ENCODE measurements at regions not wholly inside any gene's neighbourhood (a gene's known extent, or its start where the extent isn't known, plus 50 kb on each side); places are given as distances from the start of the nearest gene placed in this dataset.
"Not testable (repeated sequence)": the region's sequence is repeated elsewhere in the genome, so short reads cannot be mapped to it uniquely, and the experiment has no call there.

GRCh38 chr18:998936-999335, 94.3 kb downstream of the ADCYAP1 start:
- DNase-seq = peak; percentile 60

DNA sequence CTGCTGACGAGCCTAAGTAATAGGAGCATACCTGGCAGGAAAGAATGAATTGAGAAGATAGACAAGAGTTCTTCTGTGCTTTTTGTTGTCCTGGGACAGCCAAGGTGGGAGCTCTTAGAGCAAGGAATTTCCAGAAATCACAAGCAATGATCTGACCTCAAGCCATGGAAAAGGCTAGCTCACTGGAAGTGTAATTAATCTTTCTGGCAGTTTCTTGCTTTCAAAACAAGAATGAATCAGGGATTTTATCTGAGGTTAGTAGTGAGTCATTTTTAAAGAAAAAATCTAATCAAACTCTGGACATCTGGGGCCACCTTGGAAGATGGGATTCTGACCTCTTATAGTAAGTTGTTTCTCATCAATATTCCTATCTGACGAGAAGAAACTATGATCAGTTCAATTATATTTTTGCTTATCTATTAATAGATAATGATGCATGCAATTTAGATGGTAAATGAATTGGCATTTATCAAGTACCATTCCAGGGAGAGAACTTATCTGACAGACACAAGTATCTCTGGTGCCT, 98.0 kb downstream of the ADCYAP1 start:
- no peak for DNase-seq

- no peak for DNase-seq
These were observed 98.8 kb downstream of the ADCYAP1 start for GRCh38 chr18:1003499-1003898.

GRCh38 chr18:1006304-1006703, 101.6 kb downstream of the ADCYAP1 start:
- DNase-seq = no peak

GRCh38 chr18:1006965-1007364, 102.3 kb downstream of the ADCYAP1 start:
- DNase-seq = no peak

DNA sequence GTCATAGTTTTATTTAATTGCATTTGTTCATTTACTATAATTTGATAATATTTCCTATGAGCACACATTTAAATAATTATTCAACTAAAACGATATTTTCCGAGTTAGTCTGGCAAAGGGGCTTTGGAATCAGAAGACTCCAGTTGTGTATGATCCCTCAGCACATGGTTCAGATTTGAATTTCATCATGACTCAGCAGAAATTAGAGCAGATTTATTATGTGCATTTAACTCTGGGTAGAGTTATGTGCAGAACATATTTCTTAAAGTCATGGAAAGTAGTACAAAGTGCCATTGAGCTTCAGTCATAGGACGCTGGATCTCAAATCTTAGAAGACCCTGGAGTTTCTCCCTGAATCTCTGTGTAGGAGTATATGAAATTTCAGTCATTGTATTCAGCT, 106.7 kb downstream of the ADCYAP1 start:
- no peak for DNase-seq

- no peak for DNase-seq
These were observed 108.1 kb downstream of the ADCYAP1 start for GRCh38 chr18:1012775-1013174.

DNA sequence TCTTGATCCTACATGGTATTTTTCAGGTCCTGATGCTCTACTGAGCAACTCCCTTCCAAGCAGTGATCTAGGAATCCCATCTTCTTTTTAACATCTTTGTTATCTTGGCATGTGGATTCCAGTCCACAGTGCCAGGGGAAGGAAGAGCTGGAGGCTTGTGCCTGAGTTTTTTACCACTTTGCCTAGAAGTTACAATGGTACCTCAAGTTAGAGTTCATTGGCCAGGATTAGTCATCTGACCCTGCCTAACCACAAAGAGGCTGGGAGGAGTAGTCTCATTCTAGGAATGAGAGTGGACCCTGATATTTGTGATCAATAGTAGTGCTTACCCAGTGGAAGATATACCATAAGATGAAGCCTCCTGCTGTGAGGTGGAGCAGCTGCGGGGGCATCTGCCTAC, 109.3 kb downstream of the ADCYAP1 start:
- no peak for DNase-seq

DNA sequence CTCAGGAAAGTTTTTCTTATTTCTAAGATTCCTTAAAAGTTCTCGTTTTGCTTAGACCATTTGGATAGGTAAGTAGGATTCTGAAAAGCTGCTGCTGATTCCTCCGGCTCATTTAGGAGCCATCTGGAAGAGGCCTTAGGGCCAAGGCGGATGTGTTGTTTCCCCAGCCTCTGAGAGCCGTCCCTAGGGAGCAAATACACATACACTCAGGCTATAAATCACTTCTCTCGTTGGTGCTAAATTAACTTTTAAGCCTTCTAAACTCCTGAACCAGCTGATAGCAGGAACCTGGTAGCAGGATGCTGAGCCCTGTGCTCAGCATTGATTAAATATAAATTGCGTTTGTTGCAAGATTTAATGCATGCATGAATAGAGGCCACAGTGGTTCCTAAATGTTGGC, 109.8 kb downstream of the ADCYAP1 start:
- DNase-seq = peak; percentile 99

DNA sequence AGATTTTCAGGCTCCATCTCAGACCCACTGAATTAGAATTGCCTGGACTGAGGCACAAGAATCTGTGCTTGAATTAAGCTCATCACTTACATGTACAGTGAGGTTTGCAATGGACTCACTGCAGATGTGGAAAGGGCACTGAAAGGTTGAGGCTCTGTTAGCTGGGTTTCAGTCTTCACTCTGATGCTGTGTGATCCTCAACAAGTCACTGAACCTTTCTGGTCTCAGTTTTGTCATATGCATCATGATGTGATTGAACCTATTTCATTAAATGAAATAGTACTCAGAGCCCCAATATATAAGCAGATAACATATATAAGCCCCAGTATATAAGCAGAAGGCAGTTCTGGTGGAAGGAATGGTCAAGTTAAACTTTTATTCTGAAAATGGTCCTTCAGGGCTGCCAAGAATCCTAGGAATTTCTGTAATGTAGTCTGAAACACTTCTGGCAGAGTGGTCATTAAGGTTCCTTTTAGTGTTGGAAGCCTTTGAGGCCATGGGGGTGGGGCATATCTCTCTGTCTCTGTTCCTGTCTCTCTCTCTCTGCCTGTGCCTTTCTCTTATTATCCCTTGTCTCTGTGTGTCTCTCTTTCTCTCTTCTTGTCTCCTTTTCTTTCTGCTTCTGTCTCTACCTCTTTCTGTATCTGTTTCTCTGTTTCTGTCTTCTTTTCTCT, 110.4 kb downstream of the ADCYAP1 start:
- DNase-seq = peak; percentile 36

DNA sequence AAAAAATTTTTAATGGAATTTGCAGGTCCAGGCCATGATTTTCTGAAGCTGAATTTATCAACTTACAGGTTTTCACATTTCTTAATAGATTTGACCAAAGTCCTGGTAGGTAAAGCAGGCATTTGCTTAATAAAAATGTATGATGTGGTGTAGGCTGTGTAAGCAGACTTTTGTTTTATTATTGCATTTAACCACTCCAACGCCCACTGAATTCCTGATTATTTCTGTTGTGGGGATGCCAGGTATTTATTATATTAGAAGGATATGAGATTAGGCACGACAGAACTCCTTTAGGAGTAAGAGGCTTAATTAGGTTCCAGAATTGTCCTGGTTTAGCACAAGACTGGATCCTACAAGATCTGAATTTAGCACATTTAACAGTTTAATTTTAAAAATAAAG, 111.1 kb downstream of the ADCYAP1 start:
- no peak for DNase-seq

DNA sequence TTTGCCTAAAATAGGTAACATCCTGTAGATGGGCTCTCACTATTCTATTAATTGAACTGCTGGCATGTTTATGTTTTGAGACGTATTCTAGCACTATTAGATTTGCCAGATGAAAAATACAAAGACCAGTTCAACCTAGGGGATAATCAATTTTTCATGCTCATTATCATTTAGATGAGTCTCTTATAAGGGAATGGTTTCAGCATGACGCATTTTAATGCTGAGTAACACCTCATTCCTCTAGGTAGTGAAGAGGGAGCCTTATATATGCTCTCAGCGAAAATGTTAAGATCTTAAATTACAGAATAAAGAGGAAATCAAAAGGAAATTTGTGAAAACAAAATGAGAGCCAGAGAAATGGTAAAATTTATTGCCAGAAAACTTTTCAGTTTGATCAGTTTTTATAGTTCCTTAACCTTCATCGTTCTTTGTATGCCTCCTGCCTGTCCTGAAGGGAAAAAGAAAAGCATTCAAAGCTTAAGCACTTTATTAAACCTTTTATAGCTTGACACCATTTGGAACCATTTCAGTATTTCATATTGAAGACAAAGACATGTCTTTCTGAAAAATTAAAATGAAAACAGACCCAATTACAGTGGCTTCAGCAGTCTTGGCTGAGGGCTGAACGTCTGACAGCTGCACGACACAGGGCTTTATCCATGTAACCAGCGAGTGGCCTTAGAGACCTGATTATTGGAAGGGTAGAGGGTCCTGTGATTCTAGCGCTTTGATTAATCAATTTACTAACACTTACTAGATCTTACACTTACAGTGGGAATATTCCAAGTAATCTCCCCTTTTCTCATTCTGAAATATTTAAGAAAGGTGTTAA, 112.8 kb downstream of the ADCYAP1 start:
- DNase-seq = peak; percentile 55

- peak; percentile 98 for DNase-seq
These were observed 113.6 kb downstream of the ADCYAP1 start for GRCh38 chr18:1018181-1018681.

- no peak for DNase-seq
These were observed 114.5 kb downstream of the ADCYAP1 start for GRCh38 chr18:1019191-1019590.

DNA sequence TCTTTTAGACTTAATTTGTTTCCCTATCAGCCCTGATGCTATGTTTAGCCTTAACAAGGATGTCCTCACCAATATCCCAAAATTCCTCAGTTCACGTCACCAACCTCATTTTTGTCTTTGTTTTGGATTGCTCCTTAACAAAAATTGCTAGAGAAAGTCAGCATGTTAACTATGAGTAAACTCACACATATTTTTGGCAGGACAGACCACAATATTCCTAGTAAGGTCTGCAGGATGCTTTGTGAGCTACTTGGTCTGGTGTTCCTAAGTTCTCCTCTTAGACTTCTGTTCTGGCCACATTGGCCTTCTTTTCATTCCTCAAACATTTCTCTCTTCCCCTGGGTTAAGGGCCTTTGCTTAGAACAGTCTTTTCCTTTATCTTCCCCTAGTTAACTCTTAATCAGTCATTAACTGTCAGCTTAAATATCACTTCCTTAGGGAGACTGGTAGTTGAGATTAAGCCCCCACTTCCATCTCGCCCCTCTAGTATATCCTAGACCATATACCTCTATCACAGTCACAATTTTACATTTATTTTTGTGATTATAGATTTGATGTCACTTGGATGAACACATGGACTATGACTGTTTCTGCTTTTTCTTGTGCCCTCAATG, 116.2 kb downstream of the ADCYAP1 start:
- DNase-seq = no peak

DNA sequence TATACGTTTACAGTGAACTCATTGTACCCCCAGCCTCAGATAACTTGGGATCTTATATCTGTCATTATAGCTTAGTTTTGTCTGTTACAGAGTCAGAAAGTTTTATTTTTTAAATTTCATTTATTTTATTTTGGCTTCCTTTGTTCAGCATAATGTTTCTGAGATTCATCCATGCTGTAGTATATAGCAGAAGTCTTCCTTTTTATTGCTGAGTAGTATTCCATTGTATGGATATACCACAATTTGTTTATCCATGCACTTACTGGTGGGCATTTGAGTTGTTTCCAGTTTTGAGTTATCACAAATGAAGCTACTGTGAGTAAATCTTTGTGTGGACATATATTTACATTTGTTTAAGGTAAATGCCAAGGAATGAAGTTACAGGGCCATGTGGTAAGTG, 122.3 kb downstream of the ADCYAP1 start:
- DNase-seq = no peak

GRCh38 chr18:1033092-1033491, 128.4 kb downstream of the ADCYAP1 start:
- DNase-seq = not testable (repeated sequence)

DNA sequence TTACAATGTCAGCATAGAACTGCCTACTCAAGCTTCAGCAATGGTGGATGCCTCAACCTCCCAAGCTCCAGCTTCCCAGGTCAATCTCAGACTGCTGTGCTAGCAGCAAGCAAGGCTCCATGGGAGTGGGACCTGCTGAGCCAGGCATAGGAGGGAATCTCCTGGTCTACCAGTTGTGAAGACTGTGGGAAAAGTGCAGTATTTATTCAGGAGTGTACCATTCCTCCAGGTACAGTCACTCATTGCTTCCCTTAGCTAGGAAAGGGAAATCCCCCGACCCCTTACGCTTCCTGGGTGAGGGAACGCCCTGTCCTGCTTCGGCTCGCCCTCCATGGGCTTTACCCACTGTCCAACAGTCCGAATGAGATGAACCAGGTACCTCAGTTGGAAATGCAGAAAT, 130.3 kb downstream of the ADCYAP1 start:
- DNase-seq = no peak

- DNase-seq = no peak
These were observed 132.3 kb downstream of the ADCYAP1 start for GRCh38 chr18:1036926-1037325.

GRCh38 chr18:1037776-1038175, 133.1 kb downstream of the ADCYAP1 start:
- DNase-seq = peak; percentile 67

- DNase-seq = no peak
These were observed 134.8 kb downstream of the ADCYAP1 start for GRCh38 chr18:1039421-1039820.

DNA sequence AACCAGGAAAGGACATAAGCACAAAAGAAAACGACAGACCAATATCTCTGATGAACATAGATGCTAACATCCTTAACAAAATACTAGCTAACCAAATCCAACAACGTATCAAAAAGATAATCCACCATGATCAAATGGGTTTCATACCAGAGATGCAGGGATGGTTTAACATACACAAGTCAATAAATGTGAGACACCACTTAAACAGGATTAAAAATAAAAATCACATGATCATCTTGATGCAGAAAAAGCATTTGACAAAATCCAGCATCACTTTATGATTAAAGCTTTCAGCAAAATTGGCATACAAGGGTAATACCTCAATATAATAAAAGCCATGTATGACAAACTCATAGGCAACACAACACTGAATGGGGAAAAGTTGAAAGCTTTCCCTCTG, 138.4 kb downstream of the ADCYAP1 start:
- not testable (repeated sequence) for DNase-seq

DNA sequence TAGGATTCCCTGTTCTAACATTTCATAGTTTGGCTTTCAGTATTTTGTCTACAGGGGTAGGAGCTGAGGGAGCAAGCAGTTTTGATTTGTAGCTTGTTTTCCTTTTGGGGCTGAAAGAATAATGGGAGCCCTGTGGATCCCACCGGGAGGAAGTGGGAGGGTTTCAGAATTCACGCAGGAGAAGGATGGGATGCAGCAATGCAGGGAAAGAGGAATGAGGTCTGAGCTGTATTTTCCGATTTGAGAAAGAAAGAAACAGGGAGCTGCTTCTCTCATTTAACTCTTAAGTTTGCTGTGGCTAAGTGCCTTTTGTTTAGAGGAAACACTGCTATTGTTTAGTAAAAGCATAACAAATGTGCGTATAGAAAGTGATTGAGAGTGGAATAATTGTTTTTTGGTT, 141.0 kb downstream of the ADCYAP1 start:
- no peak for DNase-seq

DNA sequence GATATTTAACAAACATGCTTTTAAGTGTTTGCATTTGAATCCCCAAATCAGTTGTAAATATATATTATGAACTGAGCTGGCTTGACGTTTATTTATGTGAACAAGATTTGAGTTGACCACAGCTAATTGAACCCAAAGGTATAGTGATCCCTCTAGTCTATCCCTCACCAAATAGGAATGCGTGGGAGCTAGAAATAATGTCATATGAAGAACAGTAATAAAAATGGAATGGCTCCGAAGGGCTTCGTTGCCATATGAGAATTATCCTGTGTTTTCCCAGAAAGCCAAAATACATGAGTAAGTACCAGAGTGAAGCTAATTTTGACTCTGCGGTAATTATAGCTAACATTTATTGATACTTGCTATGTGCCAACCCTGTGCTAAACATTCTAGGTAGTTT, 142.7 kb downstream of the ADCYAP1 start:
- no peak for DNase-seq

All from NCI-H69 (cell line).